ENCODE measurements at regions not wholly inside any gene's neighbourhood (a gene's known extent, or its start where the extent isn't known, plus 50 kb on each side); places are given as distances from the start of the nearest gene placed in this dataset.
A peak's percentile ranks its signal among the peaks of the same experiment; 100 is the strongest.

DNA sequence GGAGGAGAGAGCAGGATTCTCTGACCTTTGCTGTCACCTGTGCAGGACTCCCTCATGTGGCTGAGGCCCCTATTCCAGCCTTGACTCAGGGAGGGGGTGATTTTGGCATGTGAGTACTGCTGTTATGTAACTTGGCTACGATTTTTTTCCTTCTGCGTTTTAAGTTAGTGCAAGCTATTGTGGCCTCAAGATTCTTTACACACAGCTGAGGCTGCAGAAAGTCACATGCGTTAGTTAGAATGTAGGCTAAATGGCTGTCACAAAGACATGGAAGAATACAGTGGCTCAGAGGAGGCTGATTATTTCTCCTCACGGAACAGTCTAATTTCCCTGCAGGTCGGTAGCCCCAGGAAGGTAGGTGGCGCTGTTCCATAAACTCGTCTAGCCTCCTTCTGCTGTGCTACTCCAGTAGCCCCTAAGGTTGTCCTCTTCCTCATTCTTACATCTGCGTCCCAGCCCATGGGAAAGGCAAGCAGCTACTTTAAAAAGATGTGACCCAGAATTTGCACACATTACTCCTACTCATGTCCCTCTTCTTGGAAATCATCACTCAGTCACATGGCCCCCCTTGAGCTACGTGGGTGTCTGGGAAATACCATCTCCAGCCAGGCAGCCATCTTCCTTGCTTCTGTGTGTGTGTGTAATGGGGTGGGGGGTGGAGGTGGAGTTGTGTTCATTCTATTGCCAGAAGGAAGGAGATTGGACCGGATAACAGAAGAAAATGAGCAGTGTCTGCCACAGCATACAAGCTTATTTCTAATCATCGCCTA lies 486.6 kb downstream of the CCDC171 start:
- DNase-seq (ENCODE audit: low read depth, low spot score), result no peak
- CTCF ChIA-PET, result interaction anchor here (1.0 to 3.7 kb wide), 7 partner anchors 8 to 167 kb away, joined by 4 to 16 read pairs (median 6); no protein-coding TSS in a partner anchor
- POLR2A ChIA-PET, result interaction anchor here (0.6 to 1.2 kb wide), 2 partner anchors 10 to 11 kb away, joined by 3 read pairs; no protein-coding TSS in a partner anchor
- no peak overlapping the region for H3K4me3 ChIP-seq (ENCODE audit: low read depth, low read length)
- TF ChIP-seq, protein P1, sequence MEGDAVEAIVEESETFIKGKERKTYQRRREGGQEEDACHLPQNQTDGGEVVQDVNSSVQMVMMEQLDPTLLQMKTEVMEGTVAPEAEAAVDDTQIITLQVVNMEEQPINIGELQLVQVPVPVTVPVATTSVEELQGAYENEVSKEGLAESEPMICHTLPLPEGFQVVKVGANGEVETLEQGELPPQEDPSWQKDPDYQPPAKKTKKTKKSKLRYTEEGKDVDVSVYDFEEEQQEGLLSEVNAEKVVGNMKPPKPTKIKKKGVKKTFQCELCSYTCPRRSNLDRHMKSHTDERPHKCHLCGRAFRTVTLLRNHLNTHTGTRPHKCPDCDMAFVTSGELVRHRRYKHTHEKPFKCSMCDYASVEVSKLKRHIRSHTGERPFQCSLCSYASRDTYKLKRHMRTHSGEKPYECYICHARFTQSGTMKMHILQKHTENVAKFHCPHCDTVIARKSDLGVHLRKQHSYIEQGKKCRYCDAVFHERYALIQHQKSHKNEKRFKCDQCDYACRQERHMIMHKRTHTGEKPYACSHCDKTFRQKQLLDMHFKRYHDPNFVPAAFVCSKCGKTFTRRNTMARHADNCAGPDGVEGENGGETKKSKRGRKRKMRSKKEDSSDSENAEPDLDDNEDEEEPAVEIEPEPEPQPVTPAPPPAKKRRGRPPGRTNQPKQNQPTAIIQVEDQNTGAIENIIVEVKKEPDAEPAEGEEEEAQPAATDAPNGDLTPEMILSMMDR (IDR thresholded peaks at IDR 0.05; ENCODE audit: insufficient read depth, low read length, missing control alignments), result peak; percentile 23

DNA sequence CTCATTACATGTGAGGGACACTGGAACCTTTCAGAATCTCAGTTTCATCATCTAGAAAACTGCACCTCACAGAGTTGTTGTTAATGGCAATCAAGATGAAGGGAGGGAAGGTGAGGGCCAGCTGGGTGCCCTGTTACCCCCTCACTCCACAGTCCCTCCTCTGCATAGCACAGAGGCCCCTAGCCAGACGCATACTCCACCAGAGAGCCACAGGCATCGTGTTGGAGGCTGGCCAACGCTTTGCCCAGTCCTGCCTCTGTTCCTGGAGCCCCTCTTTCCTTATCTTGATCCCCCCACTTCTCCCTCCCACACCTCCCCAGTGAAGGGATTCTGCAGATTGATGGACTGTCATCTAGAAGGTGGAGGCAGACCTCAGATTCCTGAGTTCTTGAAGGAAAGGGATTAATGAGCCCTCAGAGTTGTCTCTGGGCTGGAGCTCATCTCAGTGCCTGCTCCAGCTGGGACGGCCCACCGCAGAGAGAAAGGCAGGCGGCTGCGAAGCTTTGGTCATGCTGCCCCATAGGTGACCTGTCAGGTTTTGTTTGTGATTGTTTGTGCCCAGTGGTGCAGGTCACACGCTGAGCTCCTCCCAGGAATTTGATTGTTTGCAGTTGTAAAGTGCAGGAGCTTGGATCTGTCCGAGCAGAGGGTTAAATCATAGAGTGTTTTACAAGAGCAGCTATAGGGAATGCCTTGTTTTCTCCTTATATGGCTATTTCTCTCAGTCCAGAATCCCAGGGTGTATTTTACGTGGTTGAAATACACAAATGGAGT lies 487.3 kb downstream of the CCDC171 start:
- ChIA-PET CTCF (interaction anchor here (0.6 to 3.7 kb wide), 10 partner anchors 8 to 168 kb away, joined by 3 to 16 read pairs (median 4); no protein-coding TSS in a partner anchor), POLR2A (interaction anchor here (1.2 to 1.7 kb wide), 2 partner anchors 8 to 10 kb away, joined by 3 to 4 read pairs; no protein-coding TSS in a partner anchor)
- no peak overlapping the region for H3K4me3 ChIP-seq (ENCODE audit: low read depth, low read length)
- TF ChIP-seq, protein P1 (IDR thresholded peaks at IDR 0.05; ENCODE audit: insufficient read depth, low read length, missing control alignments), result no peak
- no peak for DNase-seq (ENCODE audit: low read depth, low spot score)

DNA sequence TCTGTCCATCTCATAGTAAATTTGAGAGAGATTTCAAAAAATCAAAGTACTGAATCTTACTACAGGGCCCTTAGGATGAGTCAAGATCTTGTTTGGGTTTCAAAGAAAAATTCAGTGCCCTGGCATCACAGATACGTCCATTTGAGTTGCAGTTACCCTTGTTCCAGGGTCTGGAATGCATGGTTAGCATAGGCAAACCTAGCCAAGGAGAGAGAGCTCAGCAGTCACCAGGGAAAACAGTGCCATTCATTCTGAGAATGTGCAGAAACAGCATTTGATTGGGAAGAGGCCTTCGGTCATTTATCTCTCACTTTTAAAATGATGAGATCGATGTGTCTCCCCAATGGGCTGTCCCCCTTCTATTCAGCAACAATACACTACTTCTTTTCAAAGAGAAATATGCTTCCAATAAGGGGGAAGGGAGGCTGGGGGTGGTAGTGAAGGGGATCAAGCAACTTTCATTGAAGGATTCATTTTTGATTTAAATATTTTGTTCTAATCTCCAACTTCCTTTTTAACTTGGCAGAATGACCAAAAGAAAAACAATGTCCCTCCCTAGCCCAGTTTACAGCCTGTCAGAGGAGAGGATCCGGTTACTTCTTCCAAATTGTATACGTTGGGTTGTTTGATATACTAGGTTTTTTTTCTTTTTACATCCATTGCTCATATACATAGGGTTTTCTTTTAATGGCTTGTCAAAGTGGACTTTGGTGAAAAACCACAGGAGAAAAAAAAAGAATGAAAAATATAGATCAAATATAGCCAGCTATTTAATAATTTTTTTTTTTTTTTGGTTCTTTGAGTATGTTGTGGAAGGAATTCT lies 491.1 kb downstream of the CCDC171 start:
- no peak overlapping the region for H3K4me3 ChIP-seq (ENCODE audit: low read depth, low read length)
- ChIA-PET POLR2A (interaction anchor here (0.6 kb wide), 1 partner anchor 672 kb away, joined by 3 read pairs; no protein-coding TSS in a partner anchor), CTCF (no interaction called here)
- no peak for DNase-seq (ENCODE audit: low read depth, low spot score)
- TF ChIP-seq, protein P1 (IDR thresholded peaks at IDR 0.05; ENCODE audit: insufficient read depth, low read length, missing control alignments), result no peak

DNA sequence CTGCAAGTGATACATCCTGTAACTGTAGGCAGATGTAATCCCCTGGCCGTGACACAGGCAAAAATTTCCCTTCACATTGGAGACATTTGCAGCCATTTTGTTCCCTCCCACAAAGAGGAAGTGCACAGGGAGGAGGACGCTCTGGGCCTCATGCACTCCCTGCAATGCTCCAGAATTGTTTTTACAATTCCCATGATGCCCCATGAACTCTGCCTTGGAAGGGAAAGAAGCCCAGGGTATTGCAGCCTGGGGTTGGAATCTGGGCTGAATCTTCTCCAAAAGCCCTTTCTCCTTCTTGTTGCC lies 491.7 kb downstream of the CCDC171 start:
- TF ChIP-seq, protein P1 (IDR thresholded peaks at IDR 0.05; ENCODE audit: insufficient read depth, low read length, missing control alignments), result no peak
- ChIA-PET CTCF (no interaction called here), POLR2A (interaction anchor here (0.6 kb wide), 1 partner anchor 671 kb away, joined by 3 read pairs; no protein-coding TSS in a partner anchor)
- no peak overlapping the region for H3K4me3 ChIP-seq (ENCODE audit: low read depth, low read length)
- DNase-seq (ENCODE audit: low read depth, low spot score), result no peak

DNA sequence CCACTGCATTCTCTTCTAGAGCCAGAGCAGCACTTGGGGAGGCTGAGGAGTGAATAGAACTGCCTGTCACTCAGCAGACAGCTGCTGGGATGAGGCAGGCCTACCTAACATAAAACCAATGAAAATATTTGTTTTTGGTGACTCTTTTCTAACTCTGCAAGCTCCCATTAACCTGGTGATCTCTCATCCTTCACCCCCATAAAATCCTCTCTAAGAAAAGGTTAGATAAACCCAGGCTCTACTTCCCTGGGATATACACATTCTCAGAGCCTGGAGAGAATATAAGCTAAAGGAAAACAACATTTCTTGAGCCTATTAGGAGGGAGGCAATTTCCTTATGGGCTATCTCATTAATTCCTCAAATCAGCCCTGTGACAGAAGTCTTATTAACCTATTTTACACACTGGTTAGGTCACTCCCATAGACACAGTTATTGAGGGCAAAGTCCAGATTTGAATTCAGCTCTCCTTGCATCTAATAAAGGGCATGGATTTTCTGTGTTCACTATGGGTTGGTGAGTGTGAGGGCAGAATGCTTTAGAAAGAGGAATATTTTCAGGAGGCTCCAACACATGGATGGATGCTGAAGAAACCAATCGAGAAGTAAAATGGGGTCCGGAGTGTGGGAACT lies 492.9 kb downstream of the CCDC171 start:
- no peak overlapping the region for H3K4me3 ChIP-seq (ENCODE audit: low read depth, low read length)
- TF ChIP-seq, protein P1 (IDR thresholded peaks at IDR 0.05; ENCODE audit: insufficient read depth, low read length, missing control alignments), result no peak
- ChIA-PET CTCF (interaction anchor here (1.2 kb wide), 2 partner anchors 12 kb away, joined by 3 read pairs; no protein-coding TSS in a partner anchor), POLR2A (no interaction called here)
- DNase-seq (ENCODE audit: low read depth, low spot score), result no peak

All from AG04449 (cell line).